Keratinocyte (primary cell): ENCODE measurements at regions not wholly inside any gene's neighbourhood (a gene's known extent, or its start where the extent isn't known, plus 50 kb on each side); places are given as distances from the start of the nearest gene placed in this dataset.

Experiments
- DNase-seq: peaks from one replicate; pipeline ENCODE4 v3.0.0-alpha.2; 2011; ENCODE audit warnings: low read depth, missing footprints, low spot score
- FAIRE-seq: peaks from 2 replicates; lab custom pipeline; 2011; peaks lifted over from hg19 to GRCh38; lab: Jason Lieb, UNC
- H2AFZ ChIP-seq: 2 replicates; pipeline ENCODE4 v1.6.0; 2012; ENCODE audit warnings: low read length, control low read depth, inconsistent platforms; ENCODE audit not compliant: control insufficient read depth
- H3K27ac ChIP-seq: 2 replicates; pipeline ENCODE4 v1.5.1; 2011; ENCODE audit warnings: low read length; ENCODE audit not compliant: control insufficient read depth, insufficient read depth
- H3K27me3 ChIP-seq: 3 replicates; pipeline ENCODE4 v1.6.0; 2011; ENCODE audit warnings: low read length; ENCODE audit not compliant: control insufficient read depth, insufficient read depth; ENCODE audit errors: extremely low read depth
- H3K36me3 ChIP-seq, 2 experiments: 2 replicates in 1 of 2; 3 replicates in 1 of 2; pipeline ENCODE4 v1.5.1; 2011; ENCODE audit warnings: low read length in 2 of 2, mild to moderate bottlenecking in 1 of 2; ENCODE audit not compliant: control insufficient read depth in 2 of 2, insufficient read depth in 2 of 2; ENCODE audit errors: extremely low read depth in 1 of 2
- H3K4me1 ChIP-seq: 3 replicates; pipeline ENCODE4 v1.5.1; 2011; ENCODE audit warnings: low read length; ENCODE audit not compliant: control insufficient read depth, insufficient read depth; ENCODE audit errors: extremely low read depth
- H3K4me2 ChIP-seq: 3 replicates; pipeline ENCODE4 v1.6.0; 2011; ENCODE audit warnings: low read depth, low read length; ENCODE audit not compliant: control insufficient read depth, insufficient read depth; ENCODE audit errors: extremely low read depth
- H3K4me3 ChIP-seq, 3 experiments: fragments of 200-600 bp in 1 of 3; sonication (generic) in 1 of 3; 2 replicates in 2 of 3; 3 replicates in 1 of 3; pipeline ENCODE4 v1.5.1; 2011 to 2016; ENCODE audit warnings: low read length in 3 of 3, mild to moderate bottlenecking in 3 of 3, control low read depth in 2 of 3, inconsistent platforms in 1 of 3, low read depth in 1 of 3, mixed read lengths in 1 of 3, mixed run types in 1 of 3, moderate library complexity in 1 of 3; ENCODE audit not compliant: control insufficient read depth in 2 of 3, insufficient read depth in 2 of 3; ENCODE audit errors: extremely low read depth in 1 of 3
- H3K79me2 ChIP-seq: 2 replicates; pipeline ENCODE4 v1.6.0; 2012; ENCODE audit warnings: low read length; ENCODE audit not compliant: control insufficient read depth, insufficient read depth
- H3K9ac ChIP-seq: 3 replicates; pipeline ENCODE4 v1.6.0; 2011; ENCODE audit warnings: low read length; ENCODE audit not compliant: control insufficient read depth, insufficient read depth; ENCODE audit errors: extremely low read depth
- H3K9me1 ChIP-seq: 3 replicates; pipeline ENCODE4 v1.6.0; 2011; ENCODE audit warnings: low read length; ENCODE audit not compliant: control insufficient read depth, insufficient read depth; ENCODE audit errors: extremely low read depth
- H3K9me3 ChIP-seq: 2 replicates; pipeline ENCODE4 v1.5.1; 2012; ENCODE audit warnings: low read depth, low read length; ENCODE audit not compliant: control insufficient read depth
- H4K20me1 ChIP-seq: 3 replicates; pipeline ENCODE4 v1.6.0; 2011; ENCODE audit warnings: low read length; ENCODE audit not compliant: control insufficient read depth, insufficient read depth; ENCODE audit errors: extremely low read depth
- CTCF ChIP-seq, 3 experiments: IDR thresholded peaks in 1 of 3; conservative IDR thresholded peaks in 1 of 3; optimal IDR thresholded peaks in 1 of 3; 2 replicates in 2 of 3; 3 replicates in 1 of 3; pipeline versions ENCODE3 to v1.5.1; 2011; ENCODE audit warnings: low read length in 3 of 3, mild to moderate bottlenecking in 3 of 3, moderate library complexity in 2 of 3, control low read depth in 1 of 3, inconsistent platforms in 1 of 3; ENCODE audit not compliant: insufficient read depth in 2 of 3; ENCODE audit errors: extremely low read depth in 1 of 3
- EZH2 ChIP-seq: IDR thresholded peaks from one replicate; pipeline ENCODE4 v1.6.1; 2012; ENCODE audit warnings: inconsistent platforms, mild to moderate bottlenecking, low read length, moderate library complexity
- dilution Hi-C: fragments of 300-500 bp; cut with MboI; formaldehyde crosslinking; loops from one replicate; pipeline ENCODE4 v1.7.0; 2020; ENCODE audit warnings: low sequenced_read_pairs; ENCODE audit not compliant: extremely low pct_ligation_motif_present

GRCh38 chr1:99482750-99483149 lies 163.2 kb upstream of the PALMD start:
- Histone ChIP-seq H4K20me1 (no peaks in the 10 kb centered on the region), H2AFZ (no peak overlapping the region), H3K9me1 (no peaks in the 10 kb centered on the region), H3K36me3 (no peaks in the 10 kb centered on the region), H3K9ac (no peak overlapping the region), H3K4me3 (no peak overlapping the region), H3K27me3 (no peaks in the 10 kb centered on the region), H3K4me2 (no peak overlapping the region), H3K9me3 (no peaks in the 10 kb centered on the region), H3K4me1 (no peaks in the 10 kb centered on the region), H3K79me2 (no peaks in the 10 kb centered on the region), H3K27ac (no peak overlapping the region)
- DNase-seq, result no peak
- FAIRE-seq, result no peak
- TF ChIP-seq CTCF (optimal IDR thresholded peaks at IDR 0.05 in 1 of 3, IDR thresholded peaks at IDR 0.05 in 1 of 3, conservative IDR thresholded peaks at IDR 0.05 in 1 of 3; ENCODE audit: extremely low read depth in 1 of 3, insufficient read depth in 2 of 3, low read length in 3 of 3) (no peak), EZH2 (no peak)
- dilution Hi-C loops, result no loop called here

GRCh38 chr1:99490031-99490430 lies 155.9 kb upstream of the PALMD start:
- no peaks in the 10 kb centered on the region for H3K27me3 ChIP-seq
- no peak overlapping the region for H3K9ac ChIP-seq
- no peaks in the 10 kb centered on the region for H3K4me1 ChIP-seq
- TF ChIP-seq CTCF (optimal IDR thresholded peaks at IDR 0.05 in 1 of 3, IDR thresholded peaks at IDR 0.05 in 1 of 3, conservative IDR thresholded peaks at IDR 0.05 in 1 of 3; ENCODE audit: extremely low read depth in 1 of 3, insufficient read depth in 2 of 3, low read length in 3 of 3), result no peak
- TF ChIP-seq EZH2, result no peak
- no peak overlapping the region for H3K27ac ChIP-seq
- H3K79me2 ChIP-seq, result no peaks in the 10 kb centered on the region
- no peak overlapping the region for H2AFZ ChIP-seq
- H3K4me3 ChIP-seq, result no peak overlapping the region
- no peak for DNase-seq
- no peaks in the 10 kb centered on the region for H3K36me3 ChIP-seq
- no peaks in the 10 kb centered on the region for H4K20me1 ChIP-seq
- H3K9me3 ChIP-seq, result no peaks in the 10 kb centered on the region
- H3K9me1 ChIP-seq, result no peaks in the 10 kb centered on the region
- dilution Hi-C loops, result no loop called here
- FAIRE-seq, result no peak
- no peak overlapping the region for H3K4me2 ChIP-seq
